ENCODE measurements at regions not wholly inside any gene's neighbourhood (a gene's known extent, or its start where the extent isn't known, plus 50 kb on each side); places are given as distances from the start of the nearest gene placed in this dataset.

- TF ChIP-seq EZH2phosphoT487 (IDR thresholded peaks at IDR 0.05; ENCODE audit: low read depth, severe bottlenecking, unreplicated experiment) (no peak), CTCF (IDR thresholded peaks at IDR 0.05; ENCODE audit: poor library complexity) (no peak), EZH2 (IDR thresholded peaks at IDR 0.05; ENCODE audit: borderline replicate concordance) (no peak)
Observed at GRCh38 chr13:64057372-64058020, 2641.8 kb upstream of the PCDH20 start.

Data from hepatocyte (in vitro differentiated cells).